ENCODE measurements at regions not wholly inside any gene's neighbourhood (a gene's known extent, or its start where the extent isn't known, plus 50 kb on each side); places are given as distances from the start of the nearest gene placed in this dataset.
"Not testable (repeated sequence)": the region's sequence is repeated elsewhere in the genome, so short reads cannot be mapped to it uniquely, and the experiment has no call there.

DNA sequence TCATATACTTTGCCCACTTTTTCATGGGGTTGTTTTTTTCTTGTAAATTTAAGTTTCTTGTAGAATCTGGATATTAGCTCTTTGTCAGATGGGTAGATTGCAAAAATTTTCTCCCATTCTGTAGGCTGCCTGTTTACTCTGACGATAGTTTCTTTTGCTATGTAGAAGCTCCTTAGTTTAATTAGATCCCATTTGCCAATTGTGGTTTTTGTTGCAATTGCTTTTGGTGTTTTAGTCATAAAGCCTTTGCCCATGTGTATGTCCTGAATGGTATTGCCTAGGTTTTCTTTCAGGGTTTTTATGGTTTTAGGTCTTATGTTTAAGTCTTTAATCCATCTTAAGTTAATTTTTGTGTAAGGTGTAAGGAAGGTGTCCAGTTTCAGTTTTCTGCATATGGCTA is 276.0 kb upstream of the COL3A1 start:
- in situ Hi-C loops (cut with HindIII; ENCODE audit: low pct_unique_long_range_greater_than_20kb, low sequenced_read_pairs); DNase-seq (ENCODE audit: low read depth, low spot score): not testable (repeated sequence)

DNA sequence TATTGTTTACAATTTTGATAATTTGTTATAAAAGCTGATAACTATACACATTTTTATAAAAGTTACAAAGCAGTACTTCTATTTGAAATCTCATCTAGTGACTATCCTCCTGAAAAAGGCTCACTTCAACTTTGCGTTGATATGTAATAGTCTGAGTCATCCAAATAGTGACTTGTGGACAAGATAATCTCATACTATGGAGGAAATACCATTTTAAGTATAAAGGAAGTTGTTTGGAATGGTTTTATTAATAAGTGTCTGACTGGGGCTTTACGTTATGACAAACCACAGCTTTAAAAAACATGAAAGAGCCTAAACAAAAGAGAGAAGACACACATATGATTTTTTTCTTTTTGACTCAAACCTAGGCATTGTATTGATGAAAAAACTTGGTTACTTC is 272.3 kb upstream of the COL3A1 start:
- DNase-seq (ENCODE audit: low read depth, low spot score): peak; percentile 35
- in situ Hi-C loops (cut with HindIII; ENCODE audit: low pct_unique_long_range_greater_than_20kb, low sequenced_read_pairs): no loop called here

DNA sequence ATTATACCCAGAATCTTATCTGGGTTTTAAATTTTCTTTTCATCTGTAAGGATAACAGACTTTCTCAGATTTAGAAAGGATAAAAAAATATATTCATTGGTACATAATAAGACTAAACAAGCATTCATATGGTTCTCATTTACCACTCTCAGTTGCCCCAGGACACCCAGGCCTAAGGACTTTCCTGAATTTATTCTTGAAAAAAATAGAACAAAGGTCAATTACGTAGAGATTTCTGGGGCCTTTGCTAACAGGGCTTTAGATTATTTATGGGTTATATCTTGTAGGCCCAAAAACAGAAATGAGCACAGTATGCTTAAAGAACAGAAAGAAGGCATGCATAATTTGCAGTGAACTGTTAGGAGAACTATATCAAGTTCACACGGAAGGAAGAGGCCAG is 269.0 kb upstream of the COL3A1 start:
- no peak for DNase-seq (ENCODE audit: low read depth, low spot score)
- in situ Hi-C loops (cut with HindIII; ENCODE audit: low pct_unique_long_range_greater_than_20kb, low sequenced_read_pairs): no loop called here

DNA sequence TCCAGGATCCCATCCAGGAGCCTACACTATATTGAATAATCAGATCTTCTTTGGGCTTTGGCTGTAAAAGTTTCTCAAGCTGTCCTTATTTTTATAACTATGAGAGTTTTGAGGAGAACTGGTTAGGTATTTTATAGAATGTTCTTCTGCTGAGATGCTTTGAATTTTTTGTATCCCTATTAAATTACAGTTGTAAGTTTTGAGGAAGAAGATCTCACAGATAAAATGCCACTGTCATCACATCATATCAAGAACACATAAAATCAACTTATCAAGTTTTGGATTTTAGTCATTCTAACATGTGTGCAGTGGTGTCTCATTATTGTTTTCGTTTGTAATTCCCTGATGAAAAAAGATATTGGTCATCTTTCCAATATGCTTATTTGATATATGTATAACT is 260.2 kb upstream of the COL3A1 start:
- in situ Hi-C loops (cut with HindIII; ENCODE audit: low pct_unique_long_range_greater_than_20kb, low sequenced_read_pairs): no loop called here
- no peak for DNase-seq (ENCODE audit: low read depth, low spot score)

DNA sequence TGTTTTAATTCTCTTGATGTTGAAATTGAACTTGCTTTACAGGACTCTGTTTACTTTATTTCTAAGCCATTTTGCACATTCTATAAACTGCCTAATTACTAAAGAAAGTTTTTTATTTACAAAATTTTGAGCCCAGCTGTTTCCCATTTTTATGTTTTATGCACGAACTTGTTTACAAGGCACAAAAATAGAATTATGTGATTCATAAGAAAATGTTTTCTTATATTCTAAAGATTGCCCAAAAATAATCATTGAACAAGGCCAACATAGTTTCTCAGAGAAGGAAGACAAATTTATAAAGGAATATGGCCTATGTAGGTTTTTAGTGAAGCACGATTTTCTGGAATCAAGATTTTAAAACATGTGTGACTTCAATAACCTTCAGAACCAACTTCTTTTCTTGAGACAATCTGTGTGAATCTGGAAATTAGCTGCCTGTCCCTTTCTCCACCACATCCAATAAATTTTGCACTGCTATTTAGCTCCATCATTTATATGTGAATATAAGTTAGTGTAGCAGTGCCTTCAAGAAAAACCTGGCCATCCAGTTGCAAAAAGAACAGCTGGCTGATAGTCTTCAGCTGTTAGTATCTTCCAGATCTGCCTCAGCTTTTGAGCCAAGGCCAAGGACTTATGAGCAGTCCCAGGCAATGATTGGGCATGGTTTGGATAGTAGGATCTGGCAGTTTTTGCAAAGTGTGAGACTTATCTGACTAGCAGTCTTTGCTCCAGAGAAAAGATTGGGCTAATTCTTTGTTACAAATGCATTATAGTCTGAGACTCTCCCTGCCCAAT is 253.2 kb upstream of the COL3A1 start:
- in situ Hi-C loops (cut with HindIII; ENCODE audit: low pct_unique_long_range_greater_than_20kb, low sequenced_read_pairs): no loop called here
- no peak for DNase-seq (ENCODE audit: low read depth, low spot score)

DNA sequence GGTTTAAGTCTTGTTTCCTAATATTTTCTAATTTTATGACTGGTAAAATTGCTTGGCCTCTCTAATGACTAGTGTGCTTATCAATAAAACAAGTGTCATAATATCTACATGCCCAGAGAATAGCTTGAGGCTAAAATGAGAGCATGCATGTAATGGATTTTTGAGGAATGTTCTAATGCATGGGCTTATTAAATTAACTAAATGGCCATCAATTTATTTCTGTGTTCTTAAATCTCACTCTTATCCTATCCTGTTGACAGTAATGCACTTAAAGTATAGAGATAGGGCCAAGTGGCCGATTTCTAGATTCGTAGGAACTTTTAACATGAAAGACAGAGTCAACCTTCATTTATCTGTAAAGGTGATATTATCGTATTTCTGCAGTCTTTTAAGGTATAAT is 252.4 kb upstream of the COL3A1 start:
- in situ Hi-C loops (cut with HindIII; ENCODE audit: low pct_unique_long_range_greater_than_20kb, low sequenced_read_pairs): no loop called here
- DNase-seq (ENCODE audit: low read depth, low spot score): no peak

DNA sequence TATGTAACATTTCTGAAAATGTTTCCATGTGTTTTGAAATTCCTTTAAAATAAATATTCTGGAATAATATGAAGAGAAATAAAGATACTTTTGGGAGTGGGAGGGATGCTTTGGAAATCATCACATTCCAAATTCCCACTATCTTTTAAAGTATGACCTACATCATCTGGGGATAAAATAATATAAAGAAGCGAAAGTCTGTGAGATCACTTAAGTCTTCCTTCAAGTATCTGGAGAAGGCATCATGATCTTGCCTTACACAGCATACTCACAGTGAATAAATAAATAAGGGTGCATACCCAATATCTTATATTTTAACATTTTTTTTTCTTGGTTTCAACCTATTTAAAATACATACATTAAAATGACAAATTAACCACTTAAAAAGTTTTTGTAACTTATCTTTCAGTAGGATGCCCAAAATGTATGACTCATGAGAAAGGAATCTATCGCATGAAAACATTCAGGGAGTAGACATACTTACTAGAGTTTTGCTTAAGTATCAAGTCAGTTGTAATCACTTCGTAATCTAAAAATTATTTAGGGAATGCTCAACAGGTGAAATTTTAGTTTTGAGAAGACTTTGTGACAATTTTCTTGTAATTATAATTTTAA is 248.3 kb upstream of the COL3A1 start:
- in situ Hi-C loops (cut with HindIII; ENCODE audit: low pct_unique_long_range_greater_than_20kb, low sequenced_read_pairs): no loop called here
- DNase-seq (ENCODE audit: low read depth, low spot score): no peak

DNA sequence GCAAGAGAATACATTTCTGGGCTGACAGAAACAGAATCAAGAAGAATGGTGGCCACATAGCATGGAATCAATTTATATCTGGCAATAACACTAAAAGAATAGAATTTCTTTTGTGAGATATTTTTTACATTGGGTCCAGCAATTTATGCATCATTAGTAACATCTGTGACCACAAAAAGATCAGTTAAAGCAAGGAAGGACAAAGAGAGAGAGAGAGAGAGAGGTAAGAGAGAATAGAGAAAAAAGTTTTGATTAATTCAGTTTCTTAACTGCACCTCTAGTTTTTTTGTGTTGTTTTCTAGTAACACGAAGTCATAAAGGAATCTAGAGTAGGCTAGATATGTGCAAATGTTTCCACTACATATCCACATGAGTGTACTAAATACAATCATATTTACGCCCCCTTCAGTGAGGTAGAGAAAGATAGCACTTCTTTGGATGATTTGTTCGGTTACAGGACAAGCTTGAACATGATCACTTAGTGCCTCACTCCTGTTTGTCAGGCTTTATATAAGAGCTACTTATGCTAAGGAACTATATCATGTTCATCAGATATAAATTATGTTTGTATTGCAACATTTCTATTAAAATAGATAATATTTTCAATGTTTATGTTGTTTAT is 247.4 kb upstream of the COL3A1 start:
- no peak for DNase-seq (ENCODE audit: low read depth, low spot score)
- in situ Hi-C loops (cut with HindIII; ENCODE audit: low pct_unique_long_range_greater_than_20kb, low sequenced_read_pairs): no loop called here

DNA sequence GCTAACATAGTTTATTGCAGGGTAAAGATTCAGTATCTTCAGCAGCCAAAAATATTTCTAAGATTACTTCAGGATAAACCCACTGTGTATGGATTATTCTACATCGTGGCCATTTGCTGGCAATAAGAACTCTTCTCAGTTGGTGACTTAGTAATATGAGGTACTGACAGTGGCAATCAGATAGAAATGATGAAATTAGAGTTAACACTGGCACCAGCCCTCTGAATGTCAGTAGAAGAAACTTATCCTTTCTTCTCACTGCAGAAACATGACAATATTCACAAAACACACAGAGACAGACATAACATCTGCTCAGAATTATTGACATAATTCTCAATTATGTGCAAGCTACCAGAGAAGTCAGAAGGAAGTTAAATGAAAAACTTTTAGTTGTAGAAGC is 246.3 kb upstream of the COL3A1 start:
- in situ Hi-C loops (cut with HindIII; ENCODE audit: low pct_unique_long_range_greater_than_20kb, low sequenced_read_pairs): no loop called here
- no peak for DNase-seq (ENCODE audit: low read depth, low spot score)

DNA sequence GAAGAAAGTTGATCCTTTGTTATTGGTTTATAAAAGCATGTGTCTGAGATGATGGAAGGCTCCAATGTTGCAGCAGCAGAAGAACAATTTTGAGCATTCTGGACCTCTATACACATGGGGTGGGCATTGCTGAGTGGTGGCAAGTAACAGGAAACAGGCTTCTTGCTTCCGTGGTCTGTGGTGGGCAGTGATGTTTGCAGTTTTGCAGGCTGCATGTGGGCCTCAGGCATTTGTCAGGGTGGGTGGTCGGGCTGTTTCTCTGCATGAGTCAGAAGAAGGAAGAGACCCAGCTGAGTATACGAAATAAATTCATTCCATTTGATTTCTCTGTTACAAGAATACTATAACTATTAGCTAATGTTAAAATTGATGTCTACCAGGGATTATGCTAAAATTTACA is 239.5 kb upstream of the COL3A1 start:
- no peak for DNase-seq (ENCODE audit: low read depth, low spot score)
- in situ Hi-C loops (cut with HindIII; ENCODE audit: low pct_unique_long_range_greater_than_20kb, low sequenced_read_pairs): no loop called here

DNA sequence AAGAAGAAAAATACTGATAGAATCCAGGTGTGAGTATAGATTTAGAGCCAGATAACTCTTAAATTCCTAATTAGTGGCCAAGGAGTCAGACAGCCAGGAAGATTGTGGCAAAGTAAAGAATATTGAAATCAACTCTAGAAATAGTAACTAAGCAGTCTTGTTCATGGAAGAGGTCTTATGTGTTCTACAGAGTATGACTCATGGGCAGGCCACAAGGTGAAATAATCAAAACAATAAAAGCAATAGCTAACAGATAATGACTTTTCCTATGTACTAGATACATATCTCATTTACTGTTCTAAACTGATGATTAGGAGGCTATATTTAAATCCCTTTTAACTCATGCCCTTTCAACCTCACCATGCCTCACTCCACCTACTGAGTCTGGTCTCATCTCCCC is 227.4 kb upstream of the COL3A1 start:
- in situ Hi-C loops (cut with HindIII; ENCODE audit: low pct_unique_long_range_greater_than_20kb, low sequenced_read_pairs): no loop called here
- DNase-seq (ENCODE audit: low read depth, low spot score): no peak

DNA sequence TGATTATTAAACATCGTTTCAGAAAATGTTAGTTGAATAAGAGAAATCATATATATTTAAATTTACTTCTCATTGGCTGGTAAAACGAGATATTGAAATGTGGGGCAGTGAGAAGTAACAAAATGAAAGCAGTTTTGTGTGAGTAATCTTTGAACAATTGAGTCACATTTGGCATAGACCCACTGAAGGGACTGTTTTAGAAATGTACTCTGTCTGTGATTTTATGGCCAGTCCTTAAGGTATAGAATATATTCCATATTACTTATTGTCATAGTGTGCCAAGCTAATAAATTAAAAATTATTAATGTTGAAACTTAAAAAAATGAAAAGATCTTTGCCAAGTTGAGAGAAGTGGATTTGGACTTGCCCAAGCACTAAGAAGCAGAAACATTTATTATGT is 222.4 kb upstream of the COL3A1 start:
- no peak for DNase-seq (ENCODE audit: low read depth, low spot score)

DNA sequence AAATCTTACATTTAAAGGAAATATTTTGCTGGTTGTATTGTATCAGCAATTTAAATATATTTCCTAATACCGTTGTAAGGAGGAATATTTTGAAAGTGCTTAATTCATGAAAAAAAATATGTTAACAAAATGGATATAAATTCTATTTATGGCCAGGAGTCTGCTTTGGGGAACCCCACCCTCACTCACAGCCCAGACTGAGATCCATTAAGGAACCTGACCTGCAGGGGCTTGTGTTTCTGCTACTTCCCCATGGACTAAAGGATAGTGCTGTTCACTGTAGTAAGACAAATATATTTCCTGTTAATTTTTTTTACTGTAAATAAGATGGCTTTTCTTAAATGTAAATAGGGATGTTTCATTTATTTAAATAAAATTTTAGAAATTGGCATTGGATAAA is 221.9 kb upstream of the COL3A1 start:
- DNase-seq (ENCODE audit: low read depth, low spot score): no peak
- in situ Hi-C loops (cut with HindIII; ENCODE audit: low pct_unique_long_range_greater_than_20kb, low sequenced_read_pairs): no loop called here

More for the DNA sequence above, 222.4 kb upstream of the COL3A1 start:
- in situ Hi-C loops (cut with HindIII; ENCODE audit: low pct_unique_long_range_greater_than_20kb, low sequenced_read_pairs): no loop called here

DNA sequence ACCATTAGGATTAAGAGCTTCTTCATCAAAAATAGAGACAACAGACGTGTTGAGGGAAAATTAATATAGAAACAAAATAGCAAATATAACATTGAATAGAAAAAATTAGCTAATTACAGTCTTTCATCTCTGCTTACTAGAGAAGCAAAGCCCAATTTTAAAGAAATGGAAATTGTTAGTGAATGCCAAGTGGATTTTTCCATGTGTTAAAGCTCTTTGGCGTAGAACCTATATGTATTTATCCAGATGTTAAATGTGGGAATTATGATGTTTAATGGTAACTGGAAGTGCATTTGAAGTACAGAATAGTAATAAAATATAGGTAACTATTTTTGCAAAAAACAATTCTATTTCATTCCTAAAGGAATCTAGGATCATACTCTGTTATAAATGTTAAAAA is 212.0 kb upstream of the COL3A1 start:
- DNase-seq (ENCODE audit: low read depth, low spot score): no peak
- in situ Hi-C loops (cut with HindIII; ENCODE audit: low pct_unique_long_range_greater_than_20kb, low sequenced_read_pairs): no loop called here

DNA sequence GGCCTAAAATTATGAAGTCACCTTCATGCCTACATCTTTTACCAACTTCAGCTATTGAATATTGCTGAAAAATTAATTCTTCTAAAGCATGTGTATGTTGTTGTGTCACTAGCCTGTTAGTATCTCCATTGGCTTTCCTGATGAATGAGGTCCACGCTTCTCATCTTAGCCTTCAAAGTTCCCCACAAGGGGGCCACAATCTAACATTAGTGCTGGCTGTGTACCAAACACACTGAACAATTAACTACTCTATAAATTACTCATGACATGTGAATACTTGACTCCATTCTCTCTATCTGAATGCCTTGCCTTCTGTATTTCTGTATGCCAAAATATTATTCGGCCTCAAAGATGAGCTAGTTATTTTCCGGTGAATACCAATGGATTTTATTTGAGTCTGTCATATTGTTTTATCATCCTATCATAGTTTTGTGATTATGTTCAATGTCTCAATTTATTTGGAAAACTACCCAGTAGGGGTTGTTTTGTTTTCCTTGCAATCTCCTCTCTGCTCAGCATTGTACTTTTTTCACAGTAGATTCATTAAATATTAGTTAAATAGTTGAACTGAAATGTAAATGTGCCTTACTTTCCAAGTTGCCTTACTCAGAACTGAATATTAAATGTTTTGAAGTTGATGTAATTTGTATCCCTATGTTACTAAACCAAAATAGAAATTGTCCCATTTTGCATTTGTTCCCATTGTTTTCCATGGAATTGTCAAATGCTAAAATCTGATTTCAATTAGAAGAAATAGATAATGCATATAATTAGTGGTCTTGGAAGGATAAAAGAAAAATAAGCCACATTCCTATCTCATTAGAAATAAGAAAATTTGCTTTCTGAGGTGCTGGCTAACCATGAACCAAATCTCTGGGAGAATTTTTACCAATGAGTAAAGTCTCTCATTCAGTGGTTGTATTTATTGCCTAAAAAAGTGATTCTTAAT is 208.4 kb upstream of the COL3A1 start:
- DNase-seq (ENCODE audit: low read depth, low spot score): peak; percentile 70
- in situ Hi-C loops (cut with HindIII; ENCODE audit: low pct_unique_long_range_greater_than_20kb, low sequenced_read_pairs): no loop called here

DNA sequence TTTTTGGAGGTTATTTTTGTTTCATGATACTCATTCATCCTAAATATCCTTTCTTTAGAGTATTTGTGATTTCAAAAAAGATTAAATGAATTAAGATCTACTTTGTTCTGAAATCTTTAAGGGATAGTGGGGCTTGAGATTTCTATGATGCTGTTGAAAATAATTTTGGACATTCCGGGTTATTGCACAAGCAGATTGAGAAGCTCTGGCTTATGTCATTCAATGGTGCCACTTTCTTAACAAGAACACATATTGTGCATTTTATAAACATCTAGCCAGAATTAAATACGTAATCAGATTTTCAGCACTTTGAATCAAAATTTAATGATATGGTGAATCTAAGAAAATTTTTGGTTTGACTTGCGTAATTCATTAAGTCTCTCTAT is 207.7 kb upstream of the COL3A1 start:
- DNase-seq (ENCODE audit: low read depth, low spot score): no peak
- in situ Hi-C loops (cut with HindIII; ENCODE audit: low pct_unique_long_range_greater_than_20kb, low sequenced_read_pairs): no loop called here

DNA sequence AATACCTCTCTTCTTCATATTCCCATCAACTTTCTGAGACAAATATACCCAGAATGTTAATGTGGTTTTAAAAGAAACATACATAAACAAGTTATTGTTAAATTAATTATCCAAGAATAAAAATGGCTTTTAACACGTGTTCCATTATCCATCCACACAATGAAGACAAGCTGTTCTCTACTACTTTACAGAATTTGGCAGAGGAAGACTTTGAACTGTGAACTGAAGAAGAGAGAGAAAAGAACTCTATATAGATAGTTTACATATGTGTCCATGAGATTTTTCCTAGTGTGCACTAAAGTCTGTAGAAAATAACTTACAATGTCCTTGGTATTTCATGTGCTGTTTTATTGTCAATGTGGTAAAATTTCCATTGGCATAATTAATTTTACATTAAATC is 207.0 kb upstream of the COL3A1 start:
- in situ Hi-C loops (cut with HindIII; ENCODE audit: low pct_unique_long_range_greater_than_20kb, low sequenced_read_pairs): no loop called here
- DNase-seq (ENCODE audit: low read depth, low spot score): no peak

DNA sequence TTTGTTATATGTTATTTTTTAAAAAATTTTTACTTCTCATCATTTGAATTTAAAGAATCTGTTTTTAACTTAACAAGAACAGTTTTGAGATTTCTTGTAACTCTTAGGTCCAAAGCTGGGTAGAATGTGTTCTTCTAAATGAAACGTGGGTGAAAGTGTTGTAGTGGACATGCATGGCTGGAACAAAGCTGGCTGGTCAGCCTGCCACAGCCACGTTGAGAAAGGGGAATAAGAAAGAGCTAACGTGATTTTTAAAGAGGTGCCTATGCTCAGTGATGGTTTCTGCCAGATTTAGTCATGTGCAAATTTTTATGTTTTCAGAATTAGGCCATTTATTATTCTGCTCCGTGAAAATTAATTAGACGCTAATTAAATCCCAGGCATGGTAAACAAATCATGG is 203.9 kb upstream of the COL3A1 start:
- DNase-seq (ENCODE audit: low read depth, low spot score): no peak
- in situ Hi-C loops (cut with HindIII; ENCODE audit: low pct_unique_long_range_greater_than_20kb, low sequenced_read_pairs): no loop called here
